ENCODE measurements at regions not wholly inside any gene's neighbourhood (a gene's known extent, or its start where the extent isn't known, plus 50 kb on each side); places are given as distances from the start of the nearest gene placed in this dataset.

DNA sequence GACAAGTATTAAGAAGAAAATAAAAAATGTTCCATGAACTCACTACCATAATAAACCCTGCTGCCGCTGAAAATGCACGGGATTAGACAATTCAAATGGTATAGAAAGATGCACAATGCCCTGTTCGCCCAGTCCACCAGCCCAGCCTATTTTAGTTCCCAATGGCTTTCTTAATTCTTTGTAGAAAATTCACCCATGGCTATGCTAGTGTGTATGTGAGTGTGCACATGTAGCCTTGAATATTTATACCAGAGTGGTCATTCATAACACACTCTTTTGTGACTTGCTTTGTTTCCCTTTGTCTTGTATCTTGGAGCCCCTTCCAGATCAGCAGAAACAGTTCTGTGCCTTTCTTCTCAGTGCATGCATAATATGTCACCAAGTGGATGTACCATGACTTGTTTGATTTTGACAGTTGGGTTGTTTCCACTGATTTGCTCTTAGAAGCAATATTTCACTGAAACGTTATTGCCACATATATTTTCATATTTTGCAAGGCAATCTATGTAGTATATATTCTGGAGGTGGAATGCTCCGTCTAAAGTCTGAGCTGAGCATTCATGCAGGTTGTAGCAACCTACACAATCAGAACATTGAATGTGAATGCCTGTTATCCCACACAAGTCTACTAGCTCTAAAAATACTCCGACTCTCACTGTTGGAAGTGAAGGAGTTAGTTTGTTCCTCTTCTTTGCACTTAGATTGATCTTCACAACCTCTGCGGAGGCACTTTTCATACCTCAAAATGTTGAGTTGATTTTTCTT is 383.0 kb upstream of the EEF2KMT start:
- no peak for DNase-seq (ENCODE audit: low spot score)
- Histone ChIP-seq H3K27me3 (replicated peaks; ENCODE audit: insufficient read depth) (no peaks in the 10 kb centered on the region), H3K9me3 (no peaks in the 10 kb centered on the region), H3K4me1 (replicated peaks) (no peaks in the 10 kb centered on the region), H3K4me3 (no peak overlapping the region), H3K36me3 (no peaks in the 10 kb centered on the region), H3K27ac (no peak overlapping the region)
- WGBS: 89% methylated on average over 7 of the region's 7 CpGs
- intact Hi-C loops (cut with DNase I): no loop called here
- TF ChIP-seq POLR2A (IDR thresholded peaks at IDR 0.05): no peak
- TF ChIP-seq, protein P1, sequence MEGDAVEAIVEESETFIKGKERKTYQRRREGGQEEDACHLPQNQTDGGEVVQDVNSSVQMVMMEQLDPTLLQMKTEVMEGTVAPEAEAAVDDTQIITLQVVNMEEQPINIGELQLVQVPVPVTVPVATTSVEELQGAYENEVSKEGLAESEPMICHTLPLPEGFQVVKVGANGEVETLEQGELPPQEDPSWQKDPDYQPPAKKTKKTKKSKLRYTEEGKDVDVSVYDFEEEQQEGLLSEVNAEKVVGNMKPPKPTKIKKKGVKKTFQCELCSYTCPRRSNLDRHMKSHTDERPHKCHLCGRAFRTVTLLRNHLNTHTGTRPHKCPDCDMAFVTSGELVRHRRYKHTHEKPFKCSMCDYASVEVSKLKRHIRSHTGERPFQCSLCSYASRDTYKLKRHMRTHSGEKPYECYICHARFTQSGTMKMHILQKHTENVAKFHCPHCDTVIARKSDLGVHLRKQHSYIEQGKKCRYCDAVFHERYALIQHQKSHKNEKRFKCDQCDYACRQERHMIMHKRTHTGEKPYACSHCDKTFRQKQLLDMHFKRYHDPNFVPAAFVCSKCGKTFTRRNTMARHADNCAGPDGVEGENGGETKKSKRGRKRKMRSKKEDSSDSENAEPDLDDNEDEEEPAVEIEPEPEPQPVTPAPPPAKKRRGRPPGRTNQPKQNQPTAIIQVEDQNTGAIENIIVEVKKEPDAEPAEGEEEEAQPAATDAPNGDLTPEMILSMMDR (IDR thresholded peaks at IDR 0.05): no peak
- no peak for TF ChIP-seq POLR2AphosphoS5 (IDR thresholded peaks at IDR 0.05)

DNA sequence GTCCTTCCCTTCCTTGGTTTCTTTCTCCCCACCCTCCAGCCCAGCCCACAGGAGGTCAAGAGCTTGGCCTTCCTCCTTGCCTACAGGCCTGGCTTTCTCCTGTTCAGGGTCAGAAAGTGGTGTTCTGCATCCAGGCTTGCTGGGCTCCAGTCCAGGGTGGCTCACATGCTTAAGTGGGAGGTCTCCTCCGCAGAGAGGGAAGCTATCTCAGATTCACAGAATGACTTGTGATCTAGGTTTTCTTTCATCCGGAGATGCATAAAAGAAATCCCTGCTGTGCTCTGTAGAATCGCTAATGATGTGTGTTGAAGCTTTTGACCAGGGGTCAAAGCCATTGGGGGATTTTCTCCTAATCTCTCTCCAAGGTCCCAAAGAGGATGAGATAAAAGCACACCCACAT is 382.3 kb upstream of the EEF2KMT start:
- WGBS: 18% methylated on average over 3 of the region's 3 CpGs
- H3K36me3 ChIP-seq: no peaks in the 10 kb centered on the region
- no peaks in the 10 kb centered on the region for H3K27me3 ChIP-seq (replicated peaks; ENCODE audit: insufficient read depth)
- no peaks in the 10 kb centered on the region for H3K9me3 ChIP-seq
- TF ChIP-seq POLR2AphosphoS5 (IDR thresholded peaks at IDR 0.05) (no peak), POLR2A (IDR thresholded peaks at IDR 0.05) (no peak)
- TF ChIP-seq, protein P1 (IDR thresholded peaks at IDR 0.05): no peak
- intact Hi-C loops (cut with DNase I): no loop called here
- H3K27ac ChIP-seq: no peak overlapping the region
- no peaks in the 10 kb centered on the region for H3K4me1 ChIP-seq (replicated peaks)
- no peak for DNase-seq (ENCODE audit: low spot score)
- no peak overlapping the region for H3K4me3 ChIP-seq

DNA sequence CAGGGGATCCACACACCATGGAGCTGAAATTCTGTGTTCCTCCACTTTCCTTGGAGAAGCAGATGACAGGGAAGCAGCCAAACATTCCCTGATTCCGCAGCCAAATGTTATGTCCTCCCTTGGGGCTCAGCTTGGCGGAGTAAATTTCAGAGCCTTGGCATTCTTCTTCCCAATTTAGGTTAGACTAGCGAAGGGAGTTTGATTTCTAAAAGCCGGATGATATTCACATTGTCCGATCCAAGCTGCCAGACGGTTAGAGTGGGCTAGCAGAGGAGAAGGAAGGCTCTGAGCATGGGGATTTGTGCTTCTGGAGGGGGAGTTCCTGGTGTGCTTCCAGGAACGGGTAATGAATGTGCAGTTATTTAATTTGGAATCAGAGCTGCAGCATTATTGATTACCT is 380.4 kb upstream of the EEF2KMT start:
- Histone ChIP-seq H3K4me3 (no peak overlapping the region), H3K36me3 (no peaks in the 10 kb centered on the region), H3K27me3 (replicated peaks; ENCODE audit: insufficient read depth) (no peaks in the 10 kb centered on the region), H3K9me3 (no peaks in the 10 kb centered on the region), H3K27ac (no peak overlapping the region), H3K4me1 (replicated peaks) (no peaks in the 10 kb centered on the region)
- DNase-seq (ENCODE audit: low spot score): no peak
- intact Hi-C loops (cut with DNase I): no loop called here
- TF ChIP-seq POLR2A (IDR thresholded peaks at IDR 0.05) (no peak), POLR2AphosphoS5 (IDR thresholded peaks at IDR 0.05) (no peak)
- TF ChIP-seq, protein P1 (IDR thresholded peaks at IDR 0.05): no peak
- WGBS: 78% methylated on average over 7 of the region's 7 CpGs

DNA sequence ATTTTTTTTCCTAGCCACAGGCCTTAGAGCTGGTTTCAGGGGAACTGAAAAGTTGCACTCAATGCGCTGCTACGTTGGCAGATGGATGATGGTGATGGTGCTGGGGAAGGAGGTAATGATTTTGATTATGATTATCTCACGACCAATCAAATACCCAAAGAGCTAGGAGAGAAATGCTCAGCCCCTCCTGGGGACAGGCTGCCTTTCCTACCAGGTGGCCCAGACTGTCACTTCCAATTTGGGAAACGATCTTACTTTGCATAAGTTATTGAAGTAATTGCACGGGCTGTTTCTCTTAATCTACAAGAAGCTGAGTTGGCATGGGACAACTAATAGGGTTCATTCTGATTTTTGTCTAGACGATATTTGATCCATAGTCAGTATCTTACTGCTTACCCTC is 379.7 kb upstream of the EEF2KMT start:
- WGBS: 78% methylated on average over 6 of the region's 6 CpGs
- no peaks in the 10 kb centered on the region for H3K9me3 ChIP-seq
- H3K27me3 ChIP-seq (replicated peaks; ENCODE audit: insufficient read depth): no peaks in the 10 kb centered on the region
- no peaks in the 10 kb centered on the region for H3K4me1 ChIP-seq (replicated peaks)
- no peak overlapping the region for H3K27ac ChIP-seq
- intact Hi-C loops (cut with DNase I): no loop called here
- no peak for TF ChIP-seq POLR2AphosphoS5 (IDR thresholded peaks at IDR 0.05)
- TF ChIP-seq, protein P1 (IDR thresholded peaks at IDR 0.05): no peak
- DNase-seq (ENCODE audit: low spot score): no peak
- no peak overlapping the region for H3K4me3 ChIP-seq
- no peaks in the 10 kb centered on the region for H3K36me3 ChIP-seq

DNA sequence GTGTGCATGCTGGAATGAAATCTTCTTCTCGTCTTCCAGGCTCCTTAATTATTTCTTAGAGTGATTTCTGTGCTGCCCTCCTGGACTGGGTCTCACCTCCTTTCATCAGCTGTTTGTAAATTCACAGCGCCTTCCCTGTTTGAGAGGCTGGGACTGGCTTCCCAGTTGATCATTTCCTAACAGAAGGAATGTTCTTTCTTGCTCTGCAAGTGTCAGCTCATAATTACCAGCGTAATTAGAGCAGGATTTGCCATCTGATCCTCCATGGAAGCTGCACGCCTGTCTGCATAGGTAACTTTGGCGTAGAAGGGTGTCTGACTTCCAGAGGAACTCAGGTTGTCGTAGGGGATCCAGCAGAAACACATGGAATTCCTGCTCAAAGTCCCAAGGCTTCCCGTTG is 375.0 kb upstream of the EEF2KMT start:
- 39% methylated on average over 7 of the region's 7 CpGs for WGBS
- Histone ChIP-seq H3K36me3 (no peaks in the 10 kb centered on the region), H3K27me3 (replicated peaks; ENCODE audit: insufficient read depth) (no peaks in the 10 kb centered on the region), H3K9me3 (no peaks in the 10 kb centered on the region), H3K4me3 (no peak overlapping the region), H3K27ac (no peak overlapping the region), H3K4me1 (replicated peaks) (no peaks in the 10 kb centered on the region)
- DNase-seq (ENCODE audit: low spot score): no peak
- TF ChIP-seq, protein P1 (IDR thresholded peaks at IDR 0.05): no peak
- no peak for TF ChIP-seq POLR2AphosphoS5 (IDR thresholded peaks at IDR 0.05)
- no peak for TF ChIP-seq POLR2A (IDR thresholded peaks at IDR 0.05)
- intact Hi-C loops (cut with DNase I): no loop called here
